HG03280 (cell line): ENCODE measurements at regions not wholly inside any gene's neighbourhood (a gene's known extent, or its start where the extent isn't known, plus 50 kb on each side); places are given as distances from the start of the nearest gene placed in this dataset.

Experiments used
- ATAC-seq: cut with Tn5 transposase; IDR thresholded peaks from one replicate; pipeline ENCODE4 v1.9.1; 2021; ENCODE audit warnings: mild to moderate bottlenecking, moderate library complexity; ENCODE audit not compliant: unreplicated experiment

- no peak for ATAC-seq
Observed at GRCh38 chr15:99440551-99441443, 125.0 kb upstream of the MEF2A start.

GRCh38 chr15:99441444-99441800, 124.4 kb upstream of the MEF2A start:
- no peak for ATAC-seq

- ATAC-seq: no peak
Observed at GRCh38 chr15:99441871-99442251, 123.9 kb upstream of the MEF2A start.

- ATAC-seq: no peak
Observed at GRCh38 chr15:99442252-99442897, 123.4 kb upstream of the MEF2A start.

GRCh38 chr15:99443056-99443756, 122.6 kb upstream of the MEF2A start:
- no peak for ATAC-seq

- ATAC-seq: no peak
Observed at GRCh38 chr15:99443768-99444446, 121.9 kb upstream of the MEF2A start.

- no peak for ATAC-seq
Observed at GRCh38 chr15:99445272-99445850, 120.4 kb upstream of the MEF2A start.

- ATAC-seq: no peak
Observed at GRCh38 chr15:99446565-99447496, 119.0 kb upstream of the MEF2A start.

- ATAC-seq: no peak
Observed at GRCh38 chr15:99447497-99448371, 118.0 kb upstream of the MEF2A start.

GRCh38 chr15:99449514-99449913, 116.3 kb upstream of the MEF2A start:
- no peak for ATAC-seq

- ATAC-seq: no peak
Observed at GRCh38 chr15:99450896-99451358, 114.9 kb upstream of the MEF2A start.

GRCh38 chr15:99451484-99451883, 114.3 kb upstream of the MEF2A start:
- no peak for ATAC-seq

GRCh38 chr15:99452010-99452409, 113.8 kb upstream of the MEF2A start:
- ATAC-seq: no peak

- peak; percentile 70 for ATAC-seq
Observed at GRCh38 chr15:99452728-99453636, 112.8 kb upstream of the MEF2A start.

- ATAC-seq: no peak
Observed at GRCh38 chr15:99453637-99454030, 112.2 kb upstream of the MEF2A start.

GRCh38 chr15:99454107-99454809, 111.5 kb upstream of the MEF2A start:
- no peak for ATAC-seq
